Activated B cell treated with CpG ODN at 0.5 μM for 24 hours (primary cell): ENCODE measurements at regions not wholly inside any gene's neighbourhood (a gene's known extent, or its start where the extent isn't known, plus 50 kb on each side); places are given as distances from the start of the nearest gene placed in this dataset.

Source experiments
- ATAC-seq: fragments of 200-7000 bp; cut with Tn5 transposase; one replicate; pipeline ENCODE4 v1.10.0; 2021; ENCODE audit warnings: low read depth, mild to moderate bottlenecking, moderate library complexity
- CTCF ChIA-PET: fragments of 350-600 bp; sonication (Branson Sonifier 250); formaldehyde crosslinking; loops from one replicate; lab custom pipeline; 2021; ENCODE audit warnings: antibody characterized with exemption; lab: Charles Lee
- POLR2A ChIA-PET: fragments of 350-600 bp; sonication (Branson Sonifier 250); formaldehyde crosslinking; loops from one replicate; lab custom pipeline; 2021; ENCODE audit warnings: antibody characterized with exemption; lab: Charles Lee
- DNase-seq: peaks from one replicate; pipeline ENCODE4 v3.0.0; 2022
- H3K27ac Mint-ChIP-seq: one replicate; pipeline ENCODE4 v1.8.0; 2020; ENCODE audit warnings: mixed read lengths
- H3K27me3 Mint-ChIP-seq: one replicate; pipeline ENCODE4 v1.8.0; 2021; ENCODE audit warnings: mixed read lengths
- H3K36me3 Mint-ChIP-seq: one replicate; pipeline ENCODE4 v1.8.0; 2021; ENCODE audit warnings: low read depth, mixed read lengths
- H3K4me1 Mint-ChIP-seq: one replicate; pipeline ENCODE4 v1.8.0; 2021; ENCODE audit warnings: mixed read lengths
- H3K4me3 Mint-ChIP-seq: one replicate; pipeline ENCODE4 v1.8.0; 2020; ENCODE audit warnings: mild to moderate bottlenecking, mixed read lengths
- H3K9me3 Mint-ChIP-seq: one replicate; pipeline ENCODE4 v1.8.0; 2020; ENCODE audit warnings: mixed read lengths
- CTCF ChIP-seq: fragments of 200-600 bp; IDR thresholded peaks from one replicate; pipeline ENCODE4 v1.8.0; 2022; ENCODE audit warnings: antibody characterized with exemption, mild to moderate bottlenecking
- intact Hi-C: fragments of 100-400 bp; cut with micrococcal nuclease; formaldehyde crosslinking; loops from one replicate; pipeline ENCODE4 v1.15.1; 2024

- no peaks in the 10 kb centered on the region for H3K9me3 Mint-ChIP-seq
- DNase-seq (no peak), ATAC-seq (no peak)
- H3K4me3 Mint-ChIP-seq: no peak overlapping the region
- no peaks in the 10 kb centered on the region for H3K36me3 Mint-ChIP-seq
- no peak overlapping the region for H3K27ac Mint-ChIP-seq
- intact Hi-C loops: no loop called here
- no peaks in the 10 kb centered on the region for H3K4me1 Mint-ChIP-seq
- peaks cover 4% of the 10 kb centered on the region for H3K27me3 Mint-ChIP-seq
- no peak for TF ChIP-seq CTCF
- POLR2A ChIA-PET: no interaction called here
- CTCF ChIA-PET: no interaction called here
These were observed 378.5 kb downstream of the PLPP3 start for GRCh38 chr1:56200896-56201295.

GRCh38 chr1:56200442-56200841 lies 378.9 kb downstream of the PLPP3 start:
- Mint-ChIP-seq H3K4me3 (no peak overlapping the region), H3K9me3 (no peaks in the 10 kb centered on the region), H3K4me1 (no peaks in the 10 kb centered on the region), H3K27me3 (peaks cover under 1% of the 10 kb centered on the region), H3K27ac (no peak overlapping the region), H3K36me3 (no peaks in the 10 kb centered on the region)
- DNase-seq: no peak
- ChIA-PET CTCF (interaction anchor here (0.6 kb wide), 1 partner anchor 15 kb away, joined by 3 read pairs; no protein-coding TSS in a partner anchor), POLR2A (no interaction called here)
- no peak for ATAC-seq
- TF ChIP-seq CTCF: no peak
- intact Hi-C loops: no loop called here

- ChIA-PET POLR2A (no interaction called here), CTCF (interaction anchor here (0.6 kb wide), 1 partner anchor 15 kb away, joined by 3 read pairs; no protein-coding TSS in a partner anchor)
- intact Hi-C loops: no loop called here
- ATAC-seq (no peak), DNase-seq (no peak)
- Mint-ChIP-seq H3K4me3 (no peak overlapping the region), H3K4me1 (no peaks in the 10 kb centered on the region), H3K27ac (no peak overlapping the region), H3K36me3 (no peaks in the 10 kb centered on the region), H3K27me3 (no peaks in the 10 kb centered on the region), H3K9me3 (no peaks in the 10 kb centered on the region)
- TF ChIP-seq CTCF: no peak
These were observed 379.4 kb downstream of the PLPP3 start for GRCh38 chr1:56199956-56200355.

GRCh38 chr1:56199061-56199460 lies 380.3 kb downstream of the PLPP3 start:
- Mint-ChIP-seq H3K27ac (no peak overlapping the region), H3K4me3 (no peak overlapping the region), H3K27me3 (no peaks in the 10 kb centered on the region), H3K4me1 (no peaks in the 10 kb centered on the region), H3K36me3 (no peaks in the 10 kb centered on the region), H3K9me3 (no peaks in the 10 kb centered on the region)
- CTCF ChIA-PET: no interaction called here
- POLR2A ChIA-PET: no interaction called here
- no peak for TF ChIP-seq CTCF
- DNase-seq: no peak
- no peak for ATAC-seq
- intact Hi-C loops: no loop called here

GRCh38 chr1:56197946-56198345 lies 381.4 kb downstream of the PLPP3 start:
- DNase-seq: no peak
- no peak for TF ChIP-seq CTCF
- intact Hi-C loops: no loop called here
- no peak for ATAC-seq
- H3K27ac Mint-ChIP-seq: no peak overlapping the region
- H3K4me1 Mint-ChIP-seq: no peaks in the 10 kb centered on the region
- no peak overlapping the region for H3K4me3 Mint-ChIP-seq
- POLR2A ChIA-PET: no interaction called here
- CTCF ChIA-PET: no interaction called here
- no peaks in the 10 kb centered on the region for H3K9me3 Mint-ChIP-seq
- no peaks in the 10 kb centered on the region for H3K27me3 Mint-ChIP-seq
- H3K36me3 Mint-ChIP-seq: no peaks in the 10 kb centered on the region
